Heart left ventricle (tissue), 13 donors: ENCODE measurements at regions not wholly inside any gene's neighbourhood (a gene's known extent, or its start where the extent isn't known, plus 50 kb on each side); places are given as distances from the start of the nearest gene placed in this dataset.

Source experiments
- POLR2A ChIP-seq, 2 donors: fragments of 450-650 bp; IDR thresholded peaks; one replicate each; pipeline ENCODE4 v1.6.1; 2017; ENCODE audit warnings: antibody characterized with exemption in 2 of 2, mild to moderate bottlenecking in 2 of 2, moderate library complexity in 2 of 2
- TF ChIP-seq, protein P1 (sequence below), 12 donors: fragments of 200-600 bp; sonication (generic) in 4 of 12; IDR thresholded peaks; one replicate each; pipeline versions ENCODE4 v1.5.0 to v1.8.0; 2018 to 2022; ENCODE audit warnings: antibody characterized with exemption in 12 of 12, mild to moderate bottlenecking in 5 of 12
- donor health status: ischemic (EF 13 %, LVEDD 7.1; RV severe dilation, severe dysfunction).
- donor health status: DM: no; HTN: yes; CAD: no.
- donor health status: DM: no; HTN: no; CAD: no.
- donor health status: ischemic (EF 25% LVEDD 6.9; RV normal size, moderate dysfunction).
- donor health status: ischemic (EF 25% LVEDD 5.7; RV mildly dilated, moderate dysfunction).
- donor health status: ischemic (EF 35%, LVEDD 5.7; RV mildly dilated, moderate dysfunction).
- donor health status: nonischemic (EF 11% LVEDD 7.7; RV severe dilation, severe dysfunction).
- donor health status: DM: yes; HTN: yes; CAD: no.
- donor health status: PGD.
- donor health status: ischemic (EF 29% LVEDD 5.4; RV normal size, mild dysfunction).
- donor health status: nonischemic (EF 23%, LVEDD 6.1; RV moderate dilation, normal function).

DNA sequence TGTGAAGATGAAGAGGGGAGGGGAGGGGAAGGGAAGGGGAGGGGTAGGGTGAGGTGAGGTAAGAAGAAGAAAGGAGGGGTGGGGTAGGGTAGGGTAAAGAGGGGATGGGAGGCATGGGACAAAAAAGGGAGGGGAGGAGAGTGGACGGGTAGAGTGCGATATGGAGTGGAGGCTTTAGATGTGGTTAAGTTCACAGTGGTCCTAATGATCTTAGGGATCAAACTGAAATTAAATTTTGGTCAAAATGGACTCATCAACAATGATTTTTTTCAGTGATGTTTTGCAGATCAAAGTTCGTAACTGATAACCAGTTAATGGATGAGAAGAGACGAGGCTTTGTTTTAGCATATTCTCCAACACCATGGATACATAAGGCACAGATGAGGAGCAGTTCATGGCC is 513.9 kb upstream of the ACVR2A start:
- TF ChIP-seq, protein P1, sequence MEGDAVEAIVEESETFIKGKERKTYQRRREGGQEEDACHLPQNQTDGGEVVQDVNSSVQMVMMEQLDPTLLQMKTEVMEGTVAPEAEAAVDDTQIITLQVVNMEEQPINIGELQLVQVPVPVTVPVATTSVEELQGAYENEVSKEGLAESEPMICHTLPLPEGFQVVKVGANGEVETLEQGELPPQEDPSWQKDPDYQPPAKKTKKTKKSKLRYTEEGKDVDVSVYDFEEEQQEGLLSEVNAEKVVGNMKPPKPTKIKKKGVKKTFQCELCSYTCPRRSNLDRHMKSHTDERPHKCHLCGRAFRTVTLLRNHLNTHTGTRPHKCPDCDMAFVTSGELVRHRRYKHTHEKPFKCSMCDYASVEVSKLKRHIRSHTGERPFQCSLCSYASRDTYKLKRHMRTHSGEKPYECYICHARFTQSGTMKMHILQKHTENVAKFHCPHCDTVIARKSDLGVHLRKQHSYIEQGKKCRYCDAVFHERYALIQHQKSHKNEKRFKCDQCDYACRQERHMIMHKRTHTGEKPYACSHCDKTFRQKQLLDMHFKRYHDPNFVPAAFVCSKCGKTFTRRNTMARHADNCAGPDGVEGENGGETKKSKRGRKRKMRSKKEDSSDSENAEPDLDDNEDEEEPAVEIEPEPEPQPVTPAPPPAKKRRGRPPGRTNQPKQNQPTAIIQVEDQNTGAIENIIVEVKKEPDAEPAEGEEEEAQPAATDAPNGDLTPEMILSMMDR (IDR thresholded peaks at IDR 0.05), result no peak
- no peak for TF ChIP-seq POLR2A (IDR thresholded peaks at IDR 0.05)
